Ovary (tissue), 7 donors: ENCODE measurements at regions not wholly inside any gene's neighbourhood (a gene's known extent, or its start where the extent isn't known, plus 50 kb on each side); places are given as distances from the start of the nearest gene placed in this dataset.

Source experiments
- DNase-seq, 5 donors: peaks; one replicate each; pipeline ENCODE4 v3.0.0-alpha.2; 2019 to 2020
- H3K27ac ChIP-seq, 2 donors: fragments of 200-600 bp; one replicate each; pipeline versions ENCODE4 v1.5.1 to v1.8.0; 2019 to 2022
- H3K27me3 ChIP-seq: fragments of 200-600 bp; one replicate; pipeline ENCODE4 v1.8.0; 2022
- H3K36me3 ChIP-seq: fragments of 200-600 bp; sonication (generic); one replicate; pipeline ENCODE4 v1.5.1; 2019
- H3K4me1 ChIP-seq: one replicate; pipeline ENCODE4 v1.8.1; 2013; ENCODE audit warnings: mild to moderate bottlenecking, moderate library complexity; ENCODE audit not compliant: insufficient read depth
- H3K4me3 ChIP-seq: fragments of 200-600 bp; sonication (generic); one replicate; pipeline ENCODE4 v1.5.1; 2017
- H3K9me3 ChIP-seq, 2 donors: fragments of 200-600 bp in 1 of 2; sonication (generic) in 1 of 2; one replicate each; pipeline versions ENCODE4 v1.5.1 to v1.8.1; 2013 to 2019; ENCODE audit warnings: mild to moderate bottlenecking in 1 of 2, moderate library complexity in 1 of 2
- CTCF ChIP-seq, 3 donors: fragments of 450-650 bp in 2 of 3; fragments of 200-600 bp in 1 of 3; IDR thresholded peaks; one replicate each; pipeline versions ENCODE4 v1.5.1 to v1.8.0; 2016 to 2022; ENCODE audit warnings: antibody characterized with exemption in 3 of 3, mild to moderate bottlenecking in 1 of 3
- EP300 ChIP-seq: sonication (generic); formaldehyde crosslinking; IDR thresholded peaks from one replicate; pipeline ENCODE4 v1.6.1; 2017; ENCODE audit warnings: antibody characterized with exemption
- POLR2A ChIP-seq: fragments of 450-650 bp; IDR thresholded peaks from one replicate; pipeline ENCODE4 v1.6.1; 2017; ENCODE audit warnings: antibody characterized with exemption, mild to moderate bottlenecking, moderate library complexity
- WGBS, 3 donors: extraction: QIAGEN DNeasy Blood & Tissue Kit in 1 of 3; methylation state at CpG; one replicate each; pipeline versions ENCODE4 v1.1.5 to v1.1.7; 2013 to 2017; 5-methylcytosine and 5-hydroxymethylcytosine counted together
- intact Hi-C, 4 donors: fragments of 100-400 bp; cut with DNase I; formaldehyde crosslinking; loops; one replicate each; pipeline versions ENCODE4 v1.11.0 to v1.15.1; 2022 to 2023
- donor health status: DM: no; HTN: no; CAD: no; lungs with moderate emphysema.
- donor health status: DM: no; HTN: no; CAD: no.
- donor health status: Bipolar disorder and iron deficiency.
- donor health status: DM: no; HTN: no; CAD: no.
- donor health status: DM: yes; HTN: yes; CAD: no.

DNA sequence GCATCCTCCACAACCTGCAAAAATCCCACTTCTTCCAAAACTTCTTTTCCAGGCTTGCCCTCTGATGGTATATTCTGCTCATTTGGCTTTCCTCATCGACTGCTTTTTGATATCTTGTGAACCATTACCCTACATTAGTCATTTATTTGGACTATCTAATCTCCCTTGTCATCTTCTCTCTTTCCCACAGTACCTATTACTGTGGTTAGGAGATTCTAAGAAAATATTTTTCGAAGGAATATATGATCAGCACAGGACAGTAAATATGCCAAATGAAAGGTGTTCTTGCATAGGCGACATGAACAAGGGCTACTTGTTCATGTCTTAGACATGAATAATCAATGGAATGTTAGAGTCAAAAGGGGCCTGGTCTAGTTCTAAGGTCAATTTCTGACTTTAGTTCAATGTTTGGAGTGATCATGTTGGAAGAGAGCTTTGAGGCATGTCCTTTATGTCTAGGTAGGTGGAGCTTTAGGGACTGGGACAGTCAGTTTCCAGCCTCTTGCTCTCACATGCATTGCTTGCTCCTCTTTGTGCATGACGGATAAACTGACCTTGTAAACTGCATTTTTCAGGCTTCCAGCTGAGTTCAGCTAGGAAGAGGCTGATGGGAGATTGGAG, 243.4 kb upstream of the RPS23 start:
- no peaks in the 10 kb centered on the region for H3K9me3 ChIP-seq
- H3K36me3 ChIP-seq, result no peaks in the 10 kb centered on the region
- no peak overlapping the region for H3K4me3 ChIP-seq
- DNase-seq, result no peak
- TF ChIP-seq POLR2A (no peak), CTCF (IDR thresholded peaks at IDR 0.05) (no peak), EP300 (no peak)
- no peaks in the 10 kb centered on the region for H3K27me3 ChIP-seq
- intact Hi-C loops, result no loop called here
- H3K4me1 ChIP-seq, result no peaks in the 10 kb centered on the region
- no peak overlapping the region for H3K27ac ChIP-seq
- 63 to 83% (median 77%) methylated on average over 4 of the region's 4 CpGs for WGBS, 3 donors

- intact Hi-C loops, result no loop called here
- DNase-seq, result no peak
- 63 to 65% (median 63%) methylated on average over 3 of the region's 3 CpGs for WGBS, 3 donors
- Histone ChIP-seq H3K4me3 (no peak overlapping the region), H3K36me3 (no peaks in the 10 kb centered on the region), H3K27ac (no peak overlapping the region), H3K9me3 (no peaks in the 10 kb centered on the region), H3K4me1 (no peaks in the 10 kb centered on the region), H3K27me3 (no peaks in the 10 kb centered on the region)
- TF ChIP-seq POLR2A, result no peak
- no peak for TF ChIP-seq EP300
- TF ChIP-seq CTCF (IDR thresholded peaks at IDR 0.05), result no peak
Observed at GRCh38 chr5:82519558-82519957, 241.4 kb upstream of the RPS23 start.

GRCh38 chr5:82517544-82518075, 239.5 kb upstream of the RPS23 start:
- Histone ChIP-seq H3K4me1 (no peaks in the 10 kb centered on the region), H3K4me3 (no peak overlapping the region), H3K36me3 (no peaks in the 10 kb centered on the region), H3K27ac (no peak overlapping the region), H3K27me3 (no peaks in the 10 kb centered on the region), H3K9me3 (no peaks in the 10 kb centered on the region)
- WGBS, 3 donors, result 82 to 87% (median 83%) methylated on average over 4 of the region's 4 CpGs
- DNase-seq, result no peak
- intact Hi-C loops, result no loop called here
- TF ChIP-seq CTCF (IDR thresholded peaks at IDR 0.05), result no peak
- no peak for TF ChIP-seq POLR2A
- TF ChIP-seq EP300, result no peak

DNA sequence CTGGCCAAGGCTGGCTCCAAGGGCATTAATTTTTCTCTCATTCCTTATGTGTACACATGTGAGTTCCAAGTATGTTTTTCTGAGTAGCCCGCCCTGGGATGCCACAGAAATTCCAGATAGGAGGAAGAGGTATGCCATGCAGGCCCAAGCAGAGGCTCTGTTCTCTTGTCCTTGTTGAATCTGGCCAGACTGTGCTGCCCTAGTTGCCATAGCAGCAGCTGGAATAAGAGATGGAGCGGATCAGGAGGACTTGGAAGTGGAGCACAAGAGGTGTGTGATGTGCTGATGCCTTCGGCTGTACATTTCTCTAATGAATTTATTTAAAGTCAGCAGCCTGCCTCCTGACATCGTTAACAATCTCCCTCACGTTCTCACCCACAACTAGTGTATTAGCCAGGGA, 235.6 kb upstream of the RPS23 start:
- intact Hi-C loops, result no loop called here
- DNase-seq, result no peak
- no peaks in the 10 kb centered on the region for H3K9me3 ChIP-seq
- WGBS, 3 donors, result 71 to 75% (median 73%) methylated on average over 5 of the region's 5 CpGs
- no peak for TF ChIP-seq POLR2A
- no peak for TF ChIP-seq EP300
- TF ChIP-seq CTCF (IDR thresholded peaks at IDR 0.05), result no peak
- no peak overlapping the region for H3K27ac ChIP-seq
- H3K4me3 ChIP-seq, result no peak overlapping the region
- no peaks in the 10 kb centered on the region for H3K27me3 ChIP-seq
- H3K4me1 ChIP-seq, result no peaks in the 10 kb centered on the region
- H3K36me3 ChIP-seq, result no peaks in the 10 kb centered on the region
